Glutamatergic neuron (in vitro differentiated cells): ENCODE measurements at regions not wholly inside any gene's neighbourhood (a gene's known extent, or its start where the extent isn't known, plus 50 kb on each side); places are given as distances from the start of the nearest gene placed in this dataset.

Source experiments
- DNase-seq: peaks from one replicate; pipeline ENCODE4 v3.0.0; 2022
- H3K27ac Mint-ChIP-seq: one replicate; pipeline ENCODE4 v1.8.0; 2020; ENCODE audit warnings: mild to moderate bottlenecking, mixed read lengths, inconsistent platforms; ENCODE audit not compliant: unreplicated experiment
- H3K27me3 Mint-ChIP-seq: one replicate; pipeline ENCODE4 v1.8.0; 2020; ENCODE audit warnings: mild to moderate bottlenecking, moderate library complexity, mixed read lengths, inconsistent platforms; ENCODE audit not compliant: unreplicated experiment
- H3K36me3 Mint-ChIP-seq: one replicate; pipeline ENCODE4 v1.8.0; 2020; ENCODE audit warnings: mild to moderate bottlenecking, mixed read lengths, inconsistent platforms; ENCODE audit not compliant: unreplicated experiment
- H3K4me1 Mint-ChIP-seq: one replicate; pipeline ENCODE4 v1.8.0; 2020; ENCODE audit warnings: mild to moderate bottlenecking, low read depth, mixed read lengths, inconsistent platforms; ENCODE audit not compliant: unreplicated experiment
- H3K4me3 Mint-ChIP-seq: one replicate; pipeline ENCODE4 v1.8.0; 2020; ENCODE audit warnings: mild to moderate bottlenecking, mixed read lengths, inconsistent platforms; ENCODE audit not compliant: unreplicated experiment
- H3K9me3 Mint-ChIP-seq: one replicate; pipeline ENCODE4 v1.8.0; 2020; ENCODE audit warnings: mild to moderate bottlenecking, moderate library complexity, mixed read lengths, inconsistent platforms; ENCODE audit not compliant: unreplicated experiment
- CTCF ChIP-seq: fragments of 200-600 bp; sonication (generic); IDR thresholded peaks from one replicate; pipeline ENCODE4 v1.5.0; 2021; ENCODE audit not compliant: partially characterized antibody, unreplicated experiment

GRCh38 chr14:26370115-26370514 lies 227.7 kb downstream of the NOVA1 start:
- Mint-ChIP-seq H3K36me3 (no peaks in the 10 kb centered on the region), H3K4me1 (no peaks in the 10 kb centered on the region), H3K9me3 (no peaks in the 10 kb centered on the region), H3K27me3 (no peaks in the 10 kb centered on the region), H3K4me3 (no peak overlapping the region), H3K27ac (no peak overlapping the region)
- no peak for TF ChIP-seq CTCF
- DNase-seq: no peak

- no peak for TF ChIP-seq CTCF
- no peak overlapping the region for H3K27ac Mint-ChIP-seq
- no peaks in the 10 kb centered on the region for H3K9me3 Mint-ChIP-seq
- DNase-seq: no peak
- no peak overlapping the region for H3K4me3 Mint-ChIP-seq
- H3K27me3 Mint-ChIP-seq: no peaks in the 10 kb centered on the region
- H3K4me1 Mint-ChIP-seq: no peaks in the 10 kb centered on the region
- no peaks in the 10 kb centered on the region for H3K36me3 Mint-ChIP-seq
Observed at GRCh38 chr14:26363689-26364088, 234.1 kb downstream of the NOVA1 start.

- H3K27ac Mint-ChIP-seq: no peak overlapping the region
- TF ChIP-seq CTCF: no peak
- no peaks in the 10 kb centered on the region for H3K36me3 Mint-ChIP-seq
- no peaks in the 10 kb centered on the region for H3K9me3 Mint-ChIP-seq
- peaks cover 2% of the 10 kb centered on the region for H3K4me1 Mint-ChIP-seq
- no peak overlapping the region for H3K4me3 Mint-ChIP-seq
- no peak for DNase-seq
- H3K27me3 Mint-ChIP-seq: no peaks in the 10 kb centered on the region
Observed at GRCh38 chr14:26344596-26344995, 253.2 kb downstream of the NOVA1 start.

- no peak for TF ChIP-seq CTCF
- H3K4me1 Mint-ChIP-seq: peaks cover 2% of the 10 kb centered on the region
- no peak for DNase-seq
- no peaks in the 10 kb centered on the region for H3K36me3 Mint-ChIP-seq
- no peaks in the 10 kb centered on the region for H3K9me3 Mint-ChIP-seq
- no peak overlapping the region for H3K4me3 Mint-ChIP-seq
- H3K27ac Mint-ChIP-seq: no peak overlapping the region
- no peaks in the 10 kb centered on the region for H3K27me3 Mint-ChIP-seq
Observed at GRCh38 chr14:26339381-26339780, 258.5 kb downstream of the NOVA1 start.

GRCh38 chr14:26338231-26338630 lies 259.6 kb downstream of the NOVA1 start:
- no peak overlapping the region for H3K27ac Mint-ChIP-seq
- H3K4me1 Mint-ChIP-seq: no peaks in the 10 kb centered on the region
- H3K9me3 Mint-ChIP-seq: no peaks in the 10 kb centered on the region
- H3K4me3 Mint-ChIP-seq: no peak overlapping the region
- no peaks in the 10 kb centered on the region for H3K36me3 Mint-ChIP-seq
- TF ChIP-seq CTCF: no peak
- no peaks in the 10 kb centered on the region for H3K27me3 Mint-ChIP-seq
- DNase-seq: no peak
